ENCODE measurements at regions not wholly inside any gene's neighbourhood (a gene's known extent, or its start where the extent isn't known, plus 50 kb on each side); places are given as distances from the start of the nearest gene placed in this dataset.

DNA sequence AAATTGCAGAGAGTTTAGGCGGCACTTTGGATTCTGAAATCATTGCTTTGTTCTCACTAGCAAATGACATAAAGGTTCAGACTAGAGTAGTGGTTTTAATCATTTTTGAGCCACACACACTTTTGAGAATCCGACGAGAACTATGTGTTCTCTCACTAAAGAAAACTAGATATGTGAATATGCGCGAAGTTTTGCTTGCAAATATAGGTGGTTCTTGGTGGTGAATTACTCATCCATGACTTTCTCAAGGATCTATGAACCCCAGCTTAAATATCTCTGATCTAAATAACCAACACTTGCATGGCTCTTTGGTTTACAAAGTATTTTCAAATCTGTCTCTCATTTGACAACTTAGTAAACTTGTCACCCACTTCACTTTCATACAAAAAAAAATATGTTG is 54.8 kb downstream of the NOG start:
- no peak for DNase-seq

DNA sequence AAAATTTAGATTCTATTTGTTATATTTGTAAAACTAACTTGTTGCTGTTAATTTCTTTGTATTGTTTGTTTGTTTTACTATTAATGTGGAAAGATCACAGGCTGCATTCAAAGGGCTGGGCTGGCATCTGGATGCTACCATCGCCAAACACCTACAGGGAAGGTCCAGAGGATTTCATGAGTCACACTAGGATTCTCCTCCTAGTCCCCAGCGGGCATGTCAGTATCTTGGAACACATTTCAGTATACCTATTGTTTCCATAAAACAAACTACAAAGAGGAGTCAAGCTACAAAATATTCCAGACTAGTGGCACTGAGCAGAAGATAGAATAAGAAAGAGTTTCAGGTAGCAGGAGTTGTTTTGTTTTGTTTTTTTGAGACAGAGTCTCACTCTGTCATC is 55.3 kb downstream of the NOG start:
- no peak for DNase-seq

DNA sequence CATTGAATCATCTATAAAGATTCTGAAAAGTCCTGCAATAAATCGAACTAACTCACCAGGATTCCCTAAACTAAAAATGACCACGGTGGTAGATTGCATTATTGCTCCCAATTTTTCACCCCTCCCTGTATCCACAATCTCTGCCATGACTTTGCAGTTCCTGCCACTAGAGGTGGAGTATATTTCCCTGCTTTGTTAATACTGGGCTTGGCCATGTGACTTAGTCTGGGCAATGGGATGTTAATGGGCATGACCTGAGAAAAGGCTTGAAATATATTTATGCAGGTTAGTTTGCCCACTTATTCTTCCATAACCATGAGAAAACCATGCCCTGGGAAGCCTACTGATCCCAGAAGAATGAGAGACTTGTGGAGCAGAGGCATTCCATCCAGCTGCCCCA is 59.1 kb downstream of the NOG start:
- DNase-seq = no peak

GRCh38 chr17:56653877-56654276 is 60.4 kb downstream of the NOG start:
- DNase-seq = peak; percentile 50

GRCh38 chr17:56656701-56657327 is 63.3 kb downstream of the NOG start:
- DNase-seq = no peak

DNA sequence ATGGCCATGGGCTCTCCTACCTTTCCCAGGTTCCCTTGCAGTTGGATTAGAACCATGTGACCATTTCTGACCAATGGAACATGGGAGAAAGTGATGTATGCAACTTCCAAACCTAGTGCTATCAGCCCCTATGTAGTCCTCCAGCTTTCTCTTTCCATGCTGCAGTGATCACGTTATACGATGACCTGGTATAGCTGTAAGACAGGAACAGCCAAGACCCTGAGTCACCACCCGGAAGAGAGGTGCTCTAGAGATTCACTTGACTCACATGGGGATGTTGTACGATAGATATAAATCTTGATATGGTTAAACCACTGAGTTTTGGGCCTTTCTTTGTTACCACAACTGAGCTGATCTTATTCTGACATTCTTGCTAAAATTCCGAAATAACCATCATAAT is 65.1 kb downstream of the NOG start:
- DNase-seq = no peak

DNA sequence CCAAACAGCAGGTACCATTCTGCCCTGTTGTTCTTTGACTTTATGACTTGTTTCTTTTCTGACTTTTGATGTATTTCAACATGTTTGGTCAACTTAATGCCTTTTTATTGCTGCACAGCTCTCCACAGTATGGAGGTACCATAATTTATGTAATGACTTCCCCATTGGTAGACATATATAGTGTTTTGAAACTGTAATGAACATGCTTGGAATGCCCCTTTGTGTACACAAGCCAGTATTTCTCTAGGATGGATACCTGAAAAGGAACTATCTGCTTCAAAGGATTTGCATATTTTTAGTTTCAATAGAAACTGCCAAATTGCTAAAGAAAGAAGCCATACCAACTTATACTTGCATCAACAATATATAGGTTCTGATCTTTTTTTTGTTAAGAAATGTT is 66.1 kb downstream of the NOG start:
- no peak for DNase-seq

DNA sequence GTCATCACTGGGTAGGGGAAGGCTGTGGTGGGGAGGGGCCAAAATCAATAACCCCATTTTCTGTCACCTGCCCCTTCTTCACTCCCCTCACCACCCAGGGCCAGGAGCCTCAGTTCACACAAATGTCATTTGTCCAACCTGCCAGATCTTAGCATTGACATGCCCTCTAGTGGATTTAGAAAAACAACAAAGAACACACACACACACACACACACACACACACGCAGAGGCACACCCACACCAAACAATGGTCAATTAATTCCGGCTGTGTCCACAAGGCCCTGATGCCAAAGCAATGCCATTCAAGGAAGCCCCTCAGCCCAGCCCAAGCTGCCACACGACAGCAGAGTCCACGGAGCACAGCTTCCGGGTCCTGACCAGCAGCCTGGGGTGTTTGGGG is 68.4 kb downstream of the NOG start:
- no peak for DNase-seq

DNA sequence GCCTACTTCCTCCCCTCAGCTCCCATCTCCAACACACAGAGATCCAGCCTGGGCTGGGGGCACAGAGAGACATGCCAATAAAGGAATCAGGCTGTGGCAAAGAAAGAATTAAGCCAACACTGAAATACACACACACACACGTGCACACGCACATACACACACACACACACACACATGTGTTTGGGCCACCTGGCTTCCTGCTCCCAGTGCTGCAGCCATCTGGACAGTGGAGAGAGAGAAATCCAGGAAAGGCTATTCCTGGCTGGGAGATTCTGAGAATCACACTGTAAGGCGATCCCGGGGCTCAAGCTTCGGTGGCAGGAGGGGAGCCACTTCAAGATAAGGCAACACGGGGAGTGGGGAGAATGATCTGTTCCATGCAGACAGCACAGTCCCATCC is 72.4 kb downstream of the NOG start:
- DNase-seq = no peak

GRCh38 chr17:56667925-56668458 is 74.5 kb downstream of the NOG start:
- DNase-seq = no peak

DNA sequence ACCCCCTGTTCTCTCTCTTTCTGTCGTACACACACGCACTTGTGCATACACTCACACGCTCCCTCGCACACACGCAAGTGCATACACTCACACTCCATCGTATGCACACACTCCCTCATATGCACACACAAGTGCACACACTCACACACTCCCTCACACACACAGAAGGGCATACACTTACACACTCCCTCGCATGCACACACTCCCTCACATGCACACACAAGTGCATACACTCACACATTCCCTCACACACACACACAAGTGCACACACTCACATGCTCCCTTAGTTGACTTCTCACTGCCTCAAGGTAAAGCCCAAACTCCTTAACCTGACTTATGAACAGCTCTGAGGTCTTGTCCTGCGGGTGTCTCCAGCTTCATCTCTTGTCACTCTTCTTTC is 78.7 kb downstream of the NOG start:
- DNase-seq = no peak

GRCh38 chr17:56674401-56674925 is 81.0 kb downstream of the NOG start:
- no peak for DNase-seq

DNA sequence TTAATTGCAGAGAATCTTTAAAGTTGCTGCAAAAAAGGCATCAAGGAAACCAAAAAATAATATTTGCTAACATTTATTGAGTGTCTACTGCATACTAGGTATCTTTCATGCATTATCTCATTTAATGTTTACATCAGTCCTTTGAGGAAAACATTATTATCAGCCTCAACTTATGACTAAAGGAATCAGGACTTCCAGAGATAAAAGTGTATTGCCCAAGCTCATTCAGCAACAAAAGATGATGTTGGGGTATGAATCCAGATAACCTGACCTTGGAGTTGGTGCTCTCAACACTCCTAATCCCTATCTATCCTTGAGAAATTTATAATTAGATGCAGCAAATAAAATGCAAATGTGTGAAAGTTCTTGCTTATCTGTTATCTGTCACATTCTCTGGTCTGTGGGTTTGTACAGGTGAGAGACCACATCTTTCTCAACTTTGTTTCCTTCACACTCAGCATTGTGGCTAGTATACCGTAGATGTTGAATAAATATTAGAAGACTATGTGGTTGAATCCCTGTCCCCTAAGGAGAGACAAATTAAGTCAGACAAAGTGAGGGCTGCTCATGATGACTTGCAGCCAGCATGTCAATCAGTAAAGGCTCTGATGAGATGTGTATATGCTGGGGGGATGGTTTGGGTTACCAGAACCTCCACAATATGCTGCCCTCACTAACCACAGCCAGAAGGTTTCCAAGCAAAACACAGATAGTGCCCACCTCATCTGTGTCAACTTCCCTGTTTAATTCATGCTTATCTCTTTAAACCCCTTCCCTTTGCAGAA is 82.6 kb downstream of the NOG start:
- DNase-seq = no peak

DNA sequence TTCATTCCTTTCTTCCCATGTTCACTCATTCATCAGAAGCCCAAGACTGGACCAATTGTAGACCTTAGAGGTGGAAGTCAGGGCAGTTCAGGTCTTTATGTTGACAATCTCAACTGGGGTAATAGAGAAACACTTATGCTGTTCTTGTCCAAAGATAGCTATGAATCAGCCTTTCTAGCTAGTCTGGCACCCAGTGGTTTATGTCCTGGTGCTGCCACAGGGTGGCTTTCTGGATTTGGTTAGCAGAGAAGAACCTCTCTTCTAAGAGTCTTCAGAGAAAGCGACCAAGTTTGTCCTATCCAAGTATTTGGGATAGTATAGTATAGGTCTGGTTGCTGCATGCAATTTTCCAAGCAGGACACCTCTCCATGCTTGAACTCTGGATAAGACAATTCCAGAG is 83.3 kb downstream of the NOG start:
- peak; percentile 7 for DNase-seq

- DNase-seq = no peak
Measured at GRCh38 chr17:56678249-56679114, 85.0 kb downstream of the NOG start.

GRCh38 chr17:56679115-56679776 is 85.7 kb downstream of the NOG start:
- peak; percentile 17 for DNase-seq

DNA sequence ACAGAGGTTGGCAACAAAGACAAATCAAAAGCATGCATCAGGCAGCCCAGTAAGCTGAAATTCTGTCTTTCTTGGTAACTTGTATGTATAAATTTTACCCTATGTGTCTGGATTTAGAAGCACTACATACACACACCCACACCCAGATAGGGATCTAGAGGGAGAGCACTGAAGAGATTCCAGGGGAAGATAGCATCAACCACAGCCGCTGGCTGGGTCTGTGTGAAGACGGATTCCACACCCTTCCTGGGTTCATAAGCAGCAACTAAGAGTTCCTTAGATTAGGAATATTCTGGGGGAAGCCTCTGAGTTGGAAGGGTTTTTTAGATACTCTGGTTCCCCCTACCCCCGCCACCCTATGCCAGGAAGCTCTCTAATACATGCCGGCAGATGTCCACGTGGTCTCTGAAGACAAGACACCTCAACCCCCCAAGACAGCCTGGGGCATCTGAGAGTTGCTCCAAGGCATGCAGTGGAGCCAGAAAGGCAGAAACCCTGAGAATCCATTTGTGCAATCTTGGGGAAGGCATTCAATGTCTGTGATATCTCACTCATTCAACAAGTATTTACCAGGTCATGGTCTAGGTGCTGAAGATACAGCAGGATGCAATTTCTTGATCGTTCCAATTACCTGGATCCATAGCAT is 86.4 kb downstream of the NOG start:
- no peak for DNase-seq

- DNase-seq = no peak
Measured at GRCh38 chr17:56680676-56681075, 87.2 kb downstream of the NOG start.

GRCh38 chr17:56681561-56682266 is 88.2 kb downstream of the NOG start:
- DNase-seq = peak; percentile 17

DNA sequence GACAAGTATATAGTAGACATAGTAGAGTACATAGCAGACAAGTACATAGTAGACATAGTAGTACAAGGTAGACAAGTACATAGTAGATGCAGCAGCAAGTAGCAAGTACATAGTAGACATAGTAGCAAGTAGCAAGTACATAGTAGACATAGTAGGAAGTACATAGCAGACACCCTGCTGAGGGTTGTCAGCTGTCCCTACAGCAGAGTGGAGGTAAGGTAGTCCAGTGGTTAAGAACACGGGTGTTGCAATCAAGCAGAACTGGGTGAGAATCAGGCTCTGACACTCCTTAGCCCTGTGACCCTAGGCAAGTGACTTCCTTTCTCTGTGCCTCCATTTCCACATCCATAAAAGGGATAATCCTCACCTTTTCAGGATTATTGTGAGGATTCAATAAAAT is 94.7 kb downstream of the NOG start:
- DNase-seq = no peak
